ENCODE measurements at regions not wholly inside any gene's neighbourhood (a gene's known extent, or its start where the extent isn't known, plus 50 kb on each side); places are given as distances from the start of the nearest gene placed in this dataset.

- TF ChIP-seq CTCF (IDR thresholded peaks at IDR 0.05; ENCODE audit: insufficient read depth, low read length, missing control alignments) = no peak
- DNase-seq (ENCODE audit: low read depth, low spot score) = no peak
- POLR2A ChIA-PET = no interaction called here
- CTCF ChIA-PET = no interaction called here
- no peak overlapping the region for H3K4me3 ChIP-seq (ENCODE audit: low read depth, low read length)
Measured at GRCh38 chr11:122280870-122281269, 164.9 kb upstream of the BLID start.

- ChIA-PET CTCF (no interaction called here), POLR2A (no interaction called here)
- TF ChIP-seq CTCF (IDR thresholded peaks at IDR 0.05; ENCODE audit: insufficient read depth, low read length, missing control alignments) = no peak
- no peak overlapping the region for H3K4me3 ChIP-seq (ENCODE audit: low read depth, low read length)
- DNase-seq (ENCODE audit: low read depth, low spot score) = no peak
Measured at GRCh38 chr11:122279194-122279593, 163.2 kb upstream of the BLID start.

GRCh38 chr11:122277493-122277892, 161.5 kb upstream of the BLID start:
- CTCF ChIA-PET = no interaction called here
- TF ChIP-seq CTCF (IDR thresholded peaks at IDR 0.05; ENCODE audit: insufficient read depth, low read length, missing control alignments) = no peak

GRCh38 chr11:122276221-122276620, 160.2 kb upstream of the BLID start:
- POLR2A ChIA-PET = no interaction called here
- H3K4me3 ChIP-seq (ENCODE audit: low read depth, low read length) = no peak overlapping the region

More at GRCh38 chr11:122277493-122277892, 161.5 kb upstream of the BLID start:
- no peak overlapping the region for H3K4me3 ChIP-seq (ENCODE audit: low read depth, low read length)
- DNase-seq (ENCODE audit: low read depth, low spot score) = no peak
- POLR2A ChIA-PET = no interaction called here

GRCh38 chr11:122275508-122275907, 159.5 kb upstream of the BLID start:
- ChIA-PET CTCF (interaction anchor here (1.5 kb wide), 1 partner anchor 60 kb away, joined by 4 read pairs; no protein-coding TSS in a partner anchor), POLR2A (no interaction called here)
- TF ChIP-seq CTCF (IDR thresholded peaks at IDR 0.05; ENCODE audit: insufficient read depth, low read length, missing control alignments) = no peak
- no peak for DNase-seq (ENCODE audit: low read depth, low spot score)
- no peak overlapping the region for H3K4me3 ChIP-seq (ENCODE audit: low read depth, low read length)

More at GRCh38 chr11:122276221-122276620, 160.2 kb upstream of the BLID start:
- TF ChIP-seq CTCF (IDR thresholded peaks at IDR 0.05; ENCODE audit: insufficient read depth, low read length, missing control alignments) = no peak
- CTCF ChIA-PET = no interaction called here
- DNase-seq (ENCODE audit: low read depth, low spot score) = no peak

GRCh38 chr11:122273476-122274191, 157.6 kb upstream of the BLID start:
- POLR2A ChIA-PET = no interaction called here
- no peak for DNase-seq (ENCODE audit: low read depth, low spot score)
- CTCF ChIA-PET = interaction anchor here (1.5 kb wide), 1 partner anchor 10 kb away, joined by 4 read pairs; no protein-coding TSS in a partner anchor
- TF ChIP-seq CTCF (IDR thresholded peaks at IDR 0.05; ENCODE audit: insufficient read depth, low read length, missing control alignments) = no peak
- H3K4me3 ChIP-seq (ENCODE audit: low read depth, low read length) = no peak overlapping the region

Measured in AG04449 (cell line).